GM23338 (cell line): ENCODE measurements at regions not wholly inside any gene's neighbourhood (a gene's known extent, or its start where the extent isn't known, plus 50 kb on each side); places are given as distances from the start of the nearest gene placed in this dataset.

Experiments used
- ATAC-seq: fragments of 200-7000 bp; cut with Tn5 transposase; 3 replicates; pipeline ENCODE4 v1.9.1; 2020
- DNase-seq: peaks from one replicate; pipeline ENCODE4 v3.0.0-alpha.2; 2015; ENCODE audit warnings: low spot score
- H2AFZ ChIP-seq: fragments of 200-600 bp; sonication (generic); 2 replicates; pipeline ENCODE4 v1.8.0; 2016; ENCODE audit warnings: antibody characterized with exemption, mild to moderate bottlenecking, moderate library complexity
- H3F3A ChIP-seq: fragments of 200-600 bp; sonication (generic); replicated peaks from 2 replicates; pipeline ENCODE4 v1.8.0; 2017; ENCODE audit warnings: antibody characterized with exemption, mixed run types, low read depth
- H3K27ac ChIP-seq: fragments of 200-600 bp; sonication (generic); 2 replicates; pipeline ENCODE4 v1.6.1; 2016; ENCODE audit warnings: low read depth
- H3K27me3 ChIP-seq: fragments of 200-600 bp; sonication (generic); 2 replicates; pipeline ENCODE4 v1.8.0; 2016; ENCODE audit warnings: mild to moderate bottlenecking, mixed run types, moderate library complexity; ENCODE audit not compliant: insufficient read depth
- H3K36me3 ChIP-seq: fragments of 200-600 bp; sonication (generic); 2 replicates; pipeline ENCODE4 v1.8.0; 2016; ENCODE audit warnings: mild to moderate bottlenecking; ENCODE audit not compliant: insufficient read depth
- H3K4me1 ChIP-seq: fragments of 200-600 bp; sonication (generic); 2 replicates; pipeline ENCODE4 v1.8.0; 2016; ENCODE audit warnings: mild to moderate bottlenecking, moderate library complexity; ENCODE audit not compliant: insufficient read depth
- H3K4me2 ChIP-seq: fragments of 200-600 bp; sonication (generic); 2 replicates; pipeline ENCODE4 v1.7.1; 2017; ENCODE audit warnings: mixed run types
- H3K4me3 ChIP-seq: fragments of 200-600 bp; sonication (generic); 2 replicates; pipeline ENCODE4 v1.6.1; 2016; ENCODE audit warnings: mixed run types
- H3K79me2 ChIP-seq: fragments of 200-600 bp; sonication (generic); replicated peaks from 2 replicates; pipeline ENCODE4 v1.8.0; 2017; ENCODE audit warnings: mild to moderate bottlenecking; ENCODE audit not compliant: insufficient read depth
- H3K9me2 ChIP-seq: fragments of 200-600 bp; sonication (generic); 2 replicates; pipeline ENCODE4 v1.8.0; 2017; ENCODE audit not compliant: insufficient read depth
- H4K20me1 ChIP-seq: fragments of 200-600 bp; sonication (generic); replicated peaks from 2 replicates; pipeline ENCODE4 v1.8.0; 2017; ENCODE audit warnings: mild to moderate bottlenecking; ENCODE audit not compliant: insufficient read depth
- H3K27ac Mint-ChIP-seq: 2 replicates; pipeline ENCODE4 v1.8.0; 2020; ENCODE audit warnings: inconsistent platforms, mild to moderate bottlenecking, moderate library complexity, mixed read lengths
- H3K27me3 Mint-ChIP-seq: 3 replicates; pipeline ENCODE4 v1.8.0; 2022; ENCODE audit warnings: low read depth, mild to moderate bottlenecking, moderate library complexity, mixed read lengths, inconsistent platforms; ENCODE audit not compliant: insufficient read depth, poor library complexity
- H3K36me3 Mint-ChIP-seq: 3 replicates; pipeline ENCODE4 v1.8.0; 2021; ENCODE audit warnings: low read depth, mild to moderate bottlenecking, inconsistent platforms, moderate library complexity, mixed read lengths
- H3K4me1 Mint-ChIP-seq: 3 replicates; pipeline ENCODE4 v1.8.0; 2020; ENCODE audit warnings: mild to moderate bottlenecking, inconsistent platforms, mixed read lengths
- H3K4me3 Mint-ChIP-seq: 3 replicates; pipeline ENCODE4 v1.8.0; 2021; ENCODE audit warnings: moderate library complexity, mild to moderate bottlenecking, inconsistent platforms, mixed read lengths
- H3K9me3 Mint-ChIP-seq: 3 replicates; pipeline ENCODE4 v1.8.0; 2020; ENCODE audit warnings: moderate library complexity, mild to moderate bottlenecking, inconsistent platforms, mixed read lengths
- CREB1 ChIP-seq: fragments of 250-450 bp; sonication (Bioruptor Pico); IDR thresholded peaks from 2 replicates; pipeline ENCODE4 v1.5.0; 2020; ENCODE audit warnings: low read depth, mild to moderate bottlenecking, moderate library complexity
- ETS1 ChIP-seq: IDR thresholded peaks from 2 replicates; pipeline ENCODE4 v1.6.1; 2016; ENCODE audit warnings: antibody characterized with exemption
- EZH2 ChIP-seq: fragments of 200-600 bp; sonication (generic); IDR thresholded peaks from one replicate; pipeline ENCODE4 v1.8.0; 2017; ENCODE audit warnings: antibody characterized with exemption, mild to moderate bottlenecking, low read depth; ENCODE audit not compliant: unreplicated experiment
- JUNB ChIP-seq: IDR thresholded peaks from one replicate; pipeline ENCODE4 v1.6.1; 2016; ENCODE audit warnings: antibody characterized with exemption; ENCODE audit not compliant: unreplicated experiment
- NANOG ChIP-seq: IDR thresholded peaks from 2 replicates; pipeline ENCODE4 v1.6.1; 2016; ENCODE audit warnings: antibody characterized with exemption, borderline replicate concordance
- POLR2AphosphoS5 ChIP-seq: IDR thresholded peaks from 2 replicates; pipeline ENCODE4 v1.6.1; 2016; ENCODE audit warnings: antibody characterized with exemption, low read depth
- STAT1 ChIP-seq: IDR thresholded peaks from one replicate; pipeline ENCODE4 v1.6.1; 2016; ENCODE audit warnings: antibody characterized with exemption; ENCODE audit not compliant: unreplicated experiment
- ZNF114 ChIP-seq: fragments of 250-450 bp; sonication (Bioruptor Pico); IDR thresholded peaks from 2 replicates; pipeline ENCODE4 v1.5.0; 2020; ENCODE audit warnings: mild to moderate bottlenecking, moderate library complexity
- ZNF331 ChIP-seq: fragments of 250-450 bp; sonication (Bioruptor Pico); IDR thresholded peaks from 2 replicates; pipeline ENCODE4 v1.5.0; 2020; ENCODE audit warnings: low read depth, mild to moderate bottlenecking, moderate library complexity
- TF ChIP-seq, protein P1 (sequence below): IDR thresholded peaks from one replicate; pipeline ENCODE4 v1.6.1; 2018; ENCODE audit warnings: antibody characterized with exemption; ENCODE audit not compliant: unreplicated experiment
- TF ChIP-seq, protein P2 (sequence below), 2 experiments: fragments of 200-600 bp in 1 of 2; sonication (generic) in 1 of 2; conservative IDR thresholded peaks; 2 replicates each; pipeline versions ENCODE4 v1.5.1 to v1.6.1; 2016 to 2017; ENCODE audit warnings: antibody characterized with exemption in 2 of 2, low read depth in 2 of 2, mild to moderate bottlenecking in 2 of 2, moderate library complexity in 1 of 2

DNA sequence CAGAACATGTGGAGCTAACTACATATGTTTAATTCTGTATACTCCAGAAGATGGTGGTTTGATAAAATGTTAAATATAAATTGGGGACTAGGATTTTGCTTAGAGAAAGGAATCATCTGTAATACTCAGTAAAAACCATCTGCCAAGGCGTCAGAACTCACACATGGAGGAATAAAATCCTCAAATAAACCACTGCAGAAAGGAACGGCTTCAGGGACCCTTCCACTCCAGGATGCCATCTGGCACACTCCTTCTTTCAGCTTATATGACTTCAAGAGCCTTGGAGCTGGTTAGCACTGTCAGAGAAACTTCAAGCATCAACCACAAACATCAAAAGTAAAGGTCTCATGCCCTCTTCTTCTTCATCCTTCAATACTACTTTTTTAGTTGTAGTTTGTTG lies 360.6 kb downstream of the PLK2 start:
- Histone ChIP-seq H3K4me1 (no peaks in the 10 kb centered on the region), H3F3A (no peaks in the 10 kb centered on the region), H3K9me2 (peaks cover 5% of the 10 kb centered on the region; the same call in 1 of the 2 replicates), H3K4me2 (no peak overlapping the region), H3K27me3 (no peaks in the 10 kb centered on the region), H3K36me3 (no peaks in the 10 kb centered on the region; the same call in 1 of the 2 replicates), H3K27ac (no peak overlapping the region), H2AFZ (no peak overlapping the region), H4K20me1 (no peaks in the 10 kb centered on the region), H3K79me2 (no peaks in the 10 kb centered on the region), H3K4me3 (no peak overlapping the region)
- H3K27me3 Mint-ChIP-seq, result no peaks in the 10 kb centered on the region
- H3K4me3 Mint-ChIP-seq, result no peak overlapping the region
- DNase-seq (no peak), ATAC-seq (no peak)
- H3K9me3 Mint-ChIP-seq, result peaks cover 24% of the 10 kb centered on the region
- H3K4me1 Mint-ChIP-seq, result no peaks in the 10 kb centered on the region
- TF ChIP-seq ZNF331 (CRISPR knock-in tag), result no peak
- no peak for TF ChIP-seq EZH2
- TF ChIP-seq STAT1, result no peak
- no peak for TF ChIP-seq CREB1 (CRISPR knock-in tag)
- TF ChIP-seq POLR2AphosphoS5, result no peak
- TF ChIP-seq, protein P1, sequence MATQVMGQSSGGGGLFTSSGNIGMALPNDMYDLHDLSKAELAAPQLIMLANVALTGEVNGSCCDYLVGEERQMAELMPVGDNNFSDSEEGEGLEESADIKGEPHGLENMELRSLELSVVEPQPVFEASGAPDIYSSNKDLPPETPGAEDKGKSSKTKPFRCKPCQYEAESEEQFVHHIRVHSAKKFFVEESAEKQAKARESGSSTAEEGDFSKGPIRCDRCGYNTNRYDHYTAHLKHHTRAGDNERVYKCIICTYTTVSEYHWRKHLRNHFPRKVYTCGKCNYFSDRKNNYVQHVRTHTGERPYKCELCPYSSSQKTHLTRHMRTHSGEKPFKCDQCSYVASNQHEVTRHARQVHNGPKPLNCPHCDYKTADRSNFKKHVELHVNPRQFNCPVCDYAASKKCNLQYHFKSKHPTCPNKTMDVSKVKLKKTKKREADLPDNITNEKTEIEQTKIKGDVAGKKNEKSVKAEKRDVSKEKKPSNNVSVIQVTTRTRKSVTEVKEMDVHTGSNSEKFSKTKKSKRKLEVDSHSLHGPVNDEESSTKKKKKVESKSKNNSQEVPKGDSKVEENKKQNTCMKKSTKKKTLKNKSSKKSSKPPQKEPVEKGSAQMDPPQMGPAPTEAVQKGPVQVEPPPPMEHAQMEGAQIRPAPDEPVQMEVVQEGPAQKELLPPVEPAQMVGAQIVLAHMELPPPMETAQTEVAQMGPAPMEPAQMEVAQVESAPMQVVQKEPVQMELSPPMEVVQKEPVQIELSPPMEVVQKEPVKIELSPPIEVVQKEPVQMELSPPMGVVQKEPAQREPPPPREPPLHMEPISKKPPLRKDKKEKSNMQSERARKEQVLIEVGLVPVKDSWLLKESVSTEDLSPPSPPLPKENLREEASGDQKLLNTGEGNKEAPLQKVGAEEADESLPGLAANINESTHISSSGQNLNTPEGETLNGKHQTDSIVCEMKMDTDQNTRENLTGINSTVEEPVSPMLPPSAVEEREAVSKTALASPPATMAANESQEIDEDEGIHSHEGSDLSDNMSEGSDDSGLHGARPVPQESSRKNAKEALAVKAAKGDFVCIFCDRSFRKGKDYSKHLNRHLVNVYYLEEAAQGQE, result no peak
- no peak for TF ChIP-seq ZNF114 (CRISPR knock-in tag)
- no peak for TF ChIP-seq ETS1
- no peak for TF ChIP-seq JUNB
- H3K36me3 Mint-ChIP-seq, result no peaks in the 10 kb centered on the region; the same call in 1 of the 3 replicates
- no peak overlapping the region for H3K27ac Mint-ChIP-seq

GRCh38 chr5:58094031-58094430 lies 365.9 kb downstream of the PLK2 start:
- no peaks in the 10 kb centered on the region for H3F3A ChIP-seq
- no peak overlapping the region for H3K4me3 Mint-ChIP-seq
- peaks cover 4% of the 10 kb centered on the region for H3K9me3 Mint-ChIP-seq
- H3K27ac Mint-ChIP-seq, result no peak overlapping the region
- no peak overlapping the region for H3K27ac ChIP-seq
- no peak overlapping the region for H3K4me3 ChIP-seq
- H3K79me2 ChIP-seq, result no peaks in the 10 kb centered on the region
- peaks cover 7% of the 10 kb centered on the region; the same call in 1 of the 2 replicates for H3K9me2 ChIP-seq
- H3K4me1 Mint-ChIP-seq, result no peaks in the 10 kb centered on the region
- H3K36me3 Mint-ChIP-seq, result no peaks in the 10 kb centered on the region
- H3K27me3 ChIP-seq, result no peaks in the 10 kb centered on the region
- H3K4me1 ChIP-seq, result no peaks in the 10 kb centered on the region
- H3K4me2 ChIP-seq, result no peak overlapping the region
- no peak for DNase-seq
- H3K36me3 ChIP-seq, result no peaks in the 10 kb centered on the region; the same call in 1 of the 2 replicates
- H3K27me3 Mint-ChIP-seq, result no peaks in the 10 kb centered on the region
- no peak for ATAC-seq
- H2AFZ ChIP-seq, result no peak overlapping the region
- H4K20me1 ChIP-seq, result no peaks in the 10 kb centered on the region
- TF ChIP-seq ZNF331 (CRISPR knock-in tag) (no peak), ZNF114 (CRISPR knock-in tag) (no peak), JUNB (no peak), EZH2 (no peak), ETS1 (no peak), POLR2AphosphoS5 (no peak), NANOG (no peak), STAT1 (no peak), CREB1 (CRISPR knock-in tag) (no peak)
- TF ChIP-seq, protein P2, sequence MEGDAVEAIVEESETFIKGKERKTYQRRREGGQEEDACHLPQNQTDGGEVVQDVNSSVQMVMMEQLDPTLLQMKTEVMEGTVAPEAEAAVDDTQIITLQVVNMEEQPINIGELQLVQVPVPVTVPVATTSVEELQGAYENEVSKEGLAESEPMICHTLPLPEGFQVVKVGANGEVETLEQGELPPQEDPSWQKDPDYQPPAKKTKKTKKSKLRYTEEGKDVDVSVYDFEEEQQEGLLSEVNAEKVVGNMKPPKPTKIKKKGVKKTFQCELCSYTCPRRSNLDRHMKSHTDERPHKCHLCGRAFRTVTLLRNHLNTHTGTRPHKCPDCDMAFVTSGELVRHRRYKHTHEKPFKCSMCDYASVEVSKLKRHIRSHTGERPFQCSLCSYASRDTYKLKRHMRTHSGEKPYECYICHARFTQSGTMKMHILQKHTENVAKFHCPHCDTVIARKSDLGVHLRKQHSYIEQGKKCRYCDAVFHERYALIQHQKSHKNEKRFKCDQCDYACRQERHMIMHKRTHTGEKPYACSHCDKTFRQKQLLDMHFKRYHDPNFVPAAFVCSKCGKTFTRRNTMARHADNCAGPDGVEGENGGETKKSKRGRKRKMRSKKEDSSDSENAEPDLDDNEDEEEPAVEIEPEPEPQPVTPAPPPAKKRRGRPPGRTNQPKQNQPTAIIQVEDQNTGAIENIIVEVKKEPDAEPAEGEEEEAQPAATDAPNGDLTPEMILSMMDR (conservative IDR thresholded peaks at IDR 0.05; ENCODE audit: low read depth in 2 of 2), result no peak
- TF ChIP-seq, protein P1, result no peak
